ENCODE measurements at regions not wholly inside any gene's neighbourhood (a gene's known extent, or its start where the extent isn't known, plus 50 kb on each side); places are given as distances from the start of the nearest gene placed in this dataset.

DNA sequence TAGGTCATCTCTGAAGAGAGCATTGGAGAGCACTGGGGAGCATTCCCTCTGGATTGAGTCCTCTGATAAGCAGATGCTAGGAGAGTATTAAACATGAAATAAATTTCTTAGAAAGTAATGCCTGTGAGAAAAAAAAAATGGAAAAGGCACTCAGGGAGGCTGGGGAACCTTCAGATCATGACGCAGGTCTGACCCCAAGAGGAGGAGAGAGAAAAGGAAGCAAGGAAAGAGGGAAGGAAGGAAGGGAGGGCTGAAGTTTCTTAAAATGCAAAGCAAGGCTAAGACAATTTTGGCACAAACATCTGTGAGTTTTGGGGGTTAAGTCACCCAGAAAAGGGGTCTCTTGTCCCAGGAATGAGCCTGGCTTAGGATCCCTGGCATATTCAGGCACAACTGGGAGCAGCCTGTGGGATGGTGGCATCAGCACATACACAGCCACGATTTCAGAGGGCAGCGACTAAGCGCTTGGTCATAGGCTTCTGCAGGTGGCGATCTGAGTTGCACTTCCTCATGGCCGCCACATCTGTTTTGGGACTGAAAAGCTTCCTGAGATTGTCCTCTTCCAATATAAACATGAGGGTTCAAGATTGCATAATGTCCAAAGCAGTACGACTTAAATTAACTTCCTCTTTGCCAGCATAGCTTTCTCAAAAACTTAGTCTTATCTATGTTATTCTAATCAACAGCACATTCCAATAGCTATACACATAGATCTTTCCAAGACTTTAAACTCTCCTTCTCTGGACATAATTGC lies 692.7 kb downstream of the DNAH5 start:
- POLR2A ChIA-PET: no interaction called here
- H3K4me1 ChIP-seq (ENCODE audit: control extremely low read depth in 1 of 4, control insufficient read depth in 4 of 4, insufficient read depth in 4 of 4, low read length in 3 of 4): peaks cover 0 to 9% (median 6%) of the 10 kb centered on the region in 4 experiments
- peak overlapping the region in 3 of 7 experiments; percentile 6 to 51 (median 37) for H3K4me3 ChIP-seq (ENCODE audit: control insufficient read depth in 1 of 7, extremely low read depth in 1 of 7, insufficient read depth in 4 of 7, low read depth in 2 of 7, low read length in 6 of 7)
- no peaks in the 10 kb centered on the region for H3K27me3 ChIP-seq (replicated peaks in 2 of 5; ENCODE audit: control insufficient read depth in 4 of 5, insufficient read depth in 5 of 5, low read length in 4 of 5)
- WGBS (ENCODE audit: insufficient coverage): 2% methylated on average over 7 of the region's 7 CpGs
- H3K27ac ChIP-seq (ENCODE audit: insufficient read depth in 1 of 2, low read depth in 1 of 2, low read length in 2 of 2, poor library complexity in 1 of 2, severe bottlenecking in 2 of 2): no peak overlapping the region
- peak in 2 of 3 donors; percentile 57 to 60 for DNase-seq
- CTCF ChIA-PET: no interaction called here
- no peaks in the 10 kb centered on the region for H3K9me3 ChIP-seq (ENCODE audit: control extremely low read depth in 1 of 5, control insufficient read depth in 4 of 5, insufficient read depth in 2 of 5, low read depth in 1 of 5, low read length in 4 of 5)
- H3K36me3 ChIP-seq (ENCODE audit: control insufficient read depth in 4 of 4, insufficient read depth in 4 of 4, low read length in 3 of 4): no peaks in the 10 kb centered on the region

DNA sequence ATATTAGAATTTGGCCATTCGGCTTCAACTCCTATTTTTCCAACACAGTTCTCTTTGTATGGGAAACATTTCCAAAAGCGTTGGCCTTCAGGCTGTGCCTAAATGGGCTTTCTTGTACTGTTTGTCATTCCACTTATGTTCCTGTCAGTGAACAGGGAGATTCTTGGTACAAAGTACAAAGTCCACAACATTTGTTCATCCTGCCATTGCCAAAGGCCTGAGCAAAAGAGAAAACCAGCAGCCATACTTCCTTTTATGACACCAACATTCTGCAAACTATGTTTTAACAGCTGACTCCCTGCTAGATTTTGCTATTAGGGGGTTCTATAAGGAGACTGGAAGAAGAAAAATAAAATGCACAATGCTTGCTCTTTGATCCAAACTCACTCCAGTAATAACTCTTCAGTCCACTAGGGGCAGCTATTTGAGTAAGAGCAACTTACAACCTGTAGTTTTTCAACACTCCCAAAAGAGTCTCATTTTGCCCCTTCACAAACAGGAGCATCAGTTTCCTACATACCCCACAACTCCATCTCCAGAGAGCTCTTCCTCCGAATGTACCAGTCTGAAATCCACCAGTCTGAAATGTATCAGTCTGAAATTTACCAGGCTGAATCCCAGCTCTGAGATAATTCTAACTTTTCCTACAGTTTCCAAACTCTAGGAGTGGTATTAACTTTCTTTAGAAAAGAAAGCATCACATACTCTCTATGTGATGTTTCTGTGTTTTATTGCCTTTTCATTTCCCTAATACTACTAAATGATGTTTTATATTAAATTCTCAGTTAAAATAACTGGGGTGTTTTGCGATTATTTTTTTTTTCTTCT lies 693.8 kb downstream of the DNAH5 start:
- ChIA-PET CTCF (interaction anchor here (0.9 kb wide), 1 partner anchor 10 kb away, joined by 4 read pairs; no protein-coding TSS in a partner anchor), POLR2A (no interaction called here)
- peaks cover 0 to 9% (median 6%) of the 10 kb centered on the region in 4 experiments for H3K4me1 ChIP-seq (ENCODE audit: control extremely low read depth in 1 of 4, control insufficient read depth in 4 of 4, insufficient read depth in 4 of 4, low read length in 3 of 4)
- H3K27ac ChIP-seq (ENCODE audit: insufficient read depth in 1 of 2, low read depth in 1 of 2, low read length in 2 of 2, poor library complexity in 1 of 2, severe bottlenecking in 2 of 2): no peak overlapping the region
- H3K9me3 ChIP-seq (ENCODE audit: control extremely low read depth in 1 of 5, control insufficient read depth in 4 of 5, insufficient read depth in 2 of 5, low read depth in 1 of 5, low read length in 4 of 5): no peaks in the 10 kb centered on the region
- peak; percentile 9 to 24 (median 22) for DNase-seq
- WGBS (ENCODE audit: insufficient coverage): 100% methylated on average over 1 of the region's 4 CpGs
- no peak overlapping the region for H3K4me3 ChIP-seq (ENCODE audit: control insufficient read depth in 1 of 7, extremely low read depth in 1 of 7, insufficient read depth in 4 of 7, low read depth in 2 of 7, low read length in 6 of 7)
- H3K27me3 ChIP-seq (replicated peaks in 2 of 5; ENCODE audit: control insufficient read depth in 4 of 5, insufficient read depth in 5 of 5, low read length in 4 of 5): no peaks in the 10 kb centered on the region
- H3K36me3 ChIP-seq (ENCODE audit: control insufficient read depth in 4 of 4, insufficient read depth in 4 of 4, low read length in 3 of 4): no peaks in the 10 kb centered on the region

DNA sequence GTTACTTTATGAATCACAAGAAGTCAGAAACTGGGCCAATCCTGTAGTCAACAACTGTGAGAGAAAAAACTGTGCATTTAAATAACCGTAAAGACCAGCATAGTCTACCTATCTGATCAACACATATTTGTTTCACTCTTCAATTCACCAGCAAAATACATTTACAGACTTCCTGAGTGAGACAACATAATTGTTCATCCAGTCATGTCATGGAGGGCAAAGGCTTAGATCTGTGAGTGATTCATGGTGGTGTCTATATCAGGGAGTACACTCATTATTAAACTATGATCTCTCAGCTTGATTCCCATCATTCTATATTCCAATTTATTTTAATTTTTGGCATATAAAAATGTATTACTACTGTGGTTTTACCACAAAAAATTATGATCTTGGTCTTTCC lies 694.6 kb downstream of the DNAH5 start:
- POLR2A ChIA-PET: no interaction called here
- Histone ChIP-seq H3K9me3 (ENCODE audit: control extremely low read depth in 1 of 5, control insufficient read depth in 4 of 5, insufficient read depth in 2 of 5, low read depth in 1 of 5, low read length in 4 of 5) (no peaks in the 10 kb centered on the region), H3K27ac (ENCODE audit: insufficient read depth in 1 of 2, low read depth in 1 of 2, low read length in 2 of 2, poor library complexity in 1 of 2, severe bottlenecking in 2 of 2) (no peak overlapping the region), H3K4me3 (ENCODE audit: control insufficient read depth in 1 of 7, extremely low read depth in 1 of 7, insufficient read depth in 4 of 7, low read depth in 2 of 7, low read length in 6 of 7) (no peak overlapping the region), H3K4me1 (ENCODE audit: control extremely low read depth in 1 of 4, control insufficient read depth in 4 of 4, insufficient read depth in 4 of 4, low read length in 3 of 4) (peaks cover 0 to 9% (median 6%) of the 10 kb centered on the region in 4 experiments), H3K36me3 (ENCODE audit: control insufficient read depth in 4 of 4, insufficient read depth in 4 of 4, low read length in 3 of 4) (no peaks in the 10 kb centered on the region), H3K27me3 (replicated peaks in 2 of 5; ENCODE audit: control insufficient read depth in 4 of 5, insufficient read depth in 5 of 5, low read length in 4 of 5) (no peaks in the 10 kb centered on the region)
- WGBS (ENCODE audit: insufficient coverage): no CpG with 5 or more reads among the region's 1 CpG
- no peak for DNase-seq
- CTCF ChIA-PET: no interaction called here

DNA sequence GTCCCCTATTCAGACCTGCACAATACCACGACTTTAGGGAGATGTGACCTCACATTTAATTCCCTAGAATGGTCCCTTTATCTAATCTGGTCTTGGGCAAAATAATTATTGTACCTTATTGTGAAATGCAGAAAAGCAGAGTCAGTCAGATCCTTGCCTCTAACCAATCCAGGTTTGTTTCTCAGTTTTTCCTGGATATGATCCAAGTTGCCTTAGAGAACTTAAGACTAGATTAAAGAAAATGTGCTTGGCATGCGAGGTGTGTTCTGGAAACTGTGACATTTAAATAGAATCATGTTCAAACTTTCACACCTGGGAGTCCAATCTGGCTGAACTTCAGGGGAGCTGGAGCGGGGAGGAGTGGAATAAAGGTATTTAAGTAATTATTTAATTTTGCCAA lies 696.2 kb downstream of the DNAH5 start:
- Histone ChIP-seq H3K4me1 (ENCODE audit: control extremely low read depth in 1 of 4, control insufficient read depth in 4 of 4, insufficient read depth in 4 of 4, low read length in 3 of 4) (peaks cover 0 to 9% (median 6%) of the 10 kb centered on the region in 4 experiments), H3K9me3 (ENCODE audit: control extremely low read depth in 1 of 5, control insufficient read depth in 4 of 5, insufficient read depth in 2 of 5, low read depth in 1 of 5, low read length in 4 of 5) (peaks cover 0 to 3% (median 0%) of the 10 kb centered on the region in 5 experiments), H3K4me3 (ENCODE audit: control insufficient read depth in 1 of 7, extremely low read depth in 1 of 7, insufficient read depth in 4 of 7, low read depth in 2 of 7, low read length in 6 of 7) (no peak overlapping the region), H3K27me3 (replicated peaks in 2 of 5; ENCODE audit: control insufficient read depth in 4 of 5, insufficient read depth in 5 of 5, low read length in 4 of 5) (no peaks in the 10 kb centered on the region), H3K36me3 (ENCODE audit: control insufficient read depth in 4 of 4, insufficient read depth in 4 of 4, low read length in 3 of 4) (no peaks in the 10 kb centered on the region), H3K27ac (ENCODE audit: insufficient read depth in 1 of 2, low read depth in 1 of 2, low read length in 2 of 2, poor library complexity in 1 of 2, severe bottlenecking in 2 of 2) (no peak overlapping the region)
- ChIA-PET CTCF (interaction anchor here (0.9 to 1.9 kb wide), 2 partner anchors 9 to 14 kb away, joined by 3 to 7 read pairs; no protein-coding TSS in a partner anchor), POLR2A (no interaction called here)
- WGBS (ENCODE audit: insufficient coverage): no CpG with 5 or more reads among the region's 3 CpGs
- no peak for DNase-seq

DNA sequence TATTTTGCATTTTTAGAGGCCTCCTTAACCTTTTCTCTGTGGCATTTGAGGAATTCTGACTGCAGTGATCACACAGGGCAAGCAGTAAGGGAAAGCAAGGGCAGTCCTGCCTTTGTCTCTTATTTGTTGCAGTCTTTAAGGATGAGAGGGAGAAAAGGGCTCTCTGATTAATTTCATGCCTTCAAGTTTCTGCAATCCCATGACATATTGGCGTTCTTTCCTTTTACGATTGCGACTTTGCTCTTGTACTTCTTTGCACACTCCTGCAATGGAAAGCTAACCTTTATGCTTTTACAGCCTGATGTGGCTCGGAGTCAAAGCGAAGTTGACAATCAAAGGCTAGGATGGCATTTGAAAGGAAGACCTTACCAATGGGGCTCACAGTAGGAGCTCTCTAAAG lies 698.4 kb downstream of the DNAH5 start:
- no peak for DNase-seq
- Histone ChIP-seq H3K27ac (ENCODE audit: insufficient read depth in 1 of 2, low read depth in 1 of 2, low read length in 2 of 2, poor library complexity in 1 of 2, severe bottlenecking in 2 of 2) (no peak overlapping the region), H3K36me3 (ENCODE audit: control insufficient read depth in 4 of 4, insufficient read depth in 4 of 4, low read length in 3 of 4) (no peaks in the 10 kb centered on the region), H3K4me3 (ENCODE audit: control insufficient read depth in 1 of 7, extremely low read depth in 1 of 7, insufficient read depth in 4 of 7, low read depth in 2 of 7, low read length in 6 of 7) (no peak overlapping the region), H3K9me3 (ENCODE audit: control extremely low read depth in 1 of 5, control insufficient read depth in 4 of 5, insufficient read depth in 2 of 5, low read depth in 1 of 5, low read length in 4 of 5) (peaks cover 0 to 3% (median 0%) of the 10 kb centered on the region in 5 experiments), H3K27me3 (replicated peaks in 2 of 5; ENCODE audit: control insufficient read depth in 4 of 5, insufficient read depth in 5 of 5, low read length in 4 of 5) (no peaks in the 10 kb centered on the region), H3K4me1 (ENCODE audit: control extremely low read depth in 1 of 4, control insufficient read depth in 4 of 4, insufficient read depth in 4 of 4, low read length in 3 of 4) (no peaks in the 10 kb centered on the region)
- WGBS (ENCODE audit: insufficient coverage): 86% methylated on average over 5 of the region's 5 CpGs
- ChIA-PET CTCF (no interaction called here), POLR2A (no interaction called here)

DNA sequence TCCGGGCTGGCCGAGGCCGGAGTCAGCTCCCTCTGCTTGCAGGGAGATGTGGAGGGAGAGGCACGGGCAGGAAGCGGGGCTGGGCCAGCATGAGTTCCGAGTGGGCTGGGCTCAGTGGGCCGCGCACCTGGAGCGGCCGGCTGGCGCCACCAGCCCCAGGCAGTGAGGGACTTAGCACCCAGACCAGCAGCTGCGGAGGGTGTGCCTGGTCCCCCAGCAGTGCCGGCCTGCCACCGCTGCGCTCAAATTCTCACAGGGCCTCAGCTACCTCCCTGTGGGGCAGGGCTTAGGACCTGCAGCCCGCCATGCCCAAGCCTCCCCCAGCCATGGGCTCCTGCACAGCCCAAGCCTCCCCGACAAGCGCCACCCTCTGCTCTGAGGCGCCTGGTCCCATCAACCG lies 700.3 kb downstream of the DNAH5 start:
- no peak overlapping the region for H3K27ac ChIP-seq (ENCODE audit: insufficient read depth in 1 of 2, low read depth in 1 of 2, low read length in 2 of 2, poor library complexity in 1 of 2, severe bottlenecking in 2 of 2)
- 83% methylated on average over 16 of the region's 20 CpGs for WGBS (ENCODE audit: insufficient coverage)
- no peak overlapping the region for H3K4me3 ChIP-seq (ENCODE audit: control insufficient read depth in 1 of 7, extremely low read depth in 1 of 7, insufficient read depth in 4 of 7, low read depth in 2 of 7, low read length in 6 of 7)
- H3K27me3 ChIP-seq (replicated peaks in 2 of 5; ENCODE audit: control insufficient read depth in 4 of 5, insufficient read depth in 5 of 5, low read length in 4 of 5): no peaks in the 10 kb centered on the region
- peaks cover 0 to 3% (median 0%) of the 10 kb centered on the region in 5 experiments for H3K9me3 ChIP-seq (ENCODE audit: control extremely low read depth in 1 of 5, control insufficient read depth in 4 of 5, insufficient read depth in 2 of 5, low read depth in 1 of 5, low read length in 4 of 5)
- no peaks in the 10 kb centered on the region for H3K4me1 ChIP-seq (ENCODE audit: control extremely low read depth in 1 of 4, control insufficient read depth in 4 of 4, insufficient read depth in 4 of 4, low read length in 3 of 4)
- CTCF ChIA-PET: no interaction called here
- POLR2A ChIA-PET: no interaction called here
- no peak for DNase-seq
- no peaks in the 10 kb centered on the region for H3K36me3 ChIP-seq (ENCODE audit: control insufficient read depth in 4 of 4, insufficient read depth in 4 of 4, low read length in 3 of 4)

DNA sequence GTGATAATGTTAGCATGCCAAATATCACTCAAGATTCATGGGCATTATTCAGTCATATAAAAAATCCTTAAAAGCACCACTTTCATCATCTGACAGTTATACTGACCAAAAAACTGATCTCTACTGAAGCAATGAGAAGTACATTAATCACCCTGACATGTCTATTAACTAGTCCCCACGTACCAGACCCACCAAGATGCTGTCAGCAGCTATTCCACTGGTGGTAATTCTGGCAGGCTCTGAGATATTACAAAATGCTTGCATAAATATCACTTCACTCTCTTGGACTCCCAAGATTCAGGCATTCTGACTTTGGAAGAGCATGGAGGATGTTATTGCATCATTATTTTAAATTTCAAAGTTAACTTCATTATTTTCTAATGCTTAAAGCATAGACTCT lies 717.0 kb downstream of the DNAH5 start:
- Histone ChIP-seq H3K9me3 (ENCODE audit: control extremely low read depth in 1 of 5, control insufficient read depth in 4 of 5, insufficient read depth in 2 of 5, low read depth in 1 of 5, low read length in 4 of 5) (peaks cover 0 to 4% (median 0%) of the 10 kb centered on the region in 5 experiments), H3K4me1 (ENCODE audit: control extremely low read depth in 1 of 4, control insufficient read depth in 4 of 4, insufficient read depth in 4 of 4, low read length in 3 of 4) (no peaks in the 10 kb centered on the region), H3K36me3 (ENCODE audit: control insufficient read depth in 4 of 4, insufficient read depth in 4 of 4, low read length in 3 of 4) (no peaks in the 10 kb centered on the region), H3K4me3 (ENCODE audit: control insufficient read depth in 1 of 7, extremely low read depth in 1 of 7, insufficient read depth in 4 of 7, low read depth in 2 of 7, low read length in 6 of 7) (no peak overlapping the region), H3K27me3 (replicated peaks in 2 of 5; ENCODE audit: control insufficient read depth in 4 of 5, insufficient read depth in 5 of 5, low read length in 4 of 5) (no peaks in the 10 kb centered on the region), H3K27ac (ENCODE audit: insufficient read depth in 1 of 2, low read depth in 1 of 2, low read length in 2 of 2, poor library complexity in 1 of 2, severe bottlenecking in 2 of 2) (no peak overlapping the region)
- no peak for DNase-seq
- POLR2A ChIA-PET: no interaction called here
- no CpG with 5 or more reads among the region's 1 CpG for WGBS (ENCODE audit: insufficient coverage)
- CTCF ChIA-PET: no interaction called here

Data from common myeloid progenitor, CD34-positive (primary cell).